IMR-90 (cell line): ENCODE measurements at regions not wholly inside any gene's neighbourhood (a gene's known extent, or its start where the extent isn't known, plus 50 kb on each side); places are given as distances from the start of the nearest gene placed in this dataset.

Experiments
- ATAC-seq: fragments of 200-7000 bp; cut with Tn5 transposase; 2 replicates; pipeline ENCODE4 v1.9.1; 2020; ENCODE audit warnings: low read depth, mild to moderate bottlenecking, moderate library complexity
- BruUV-seq: library from RNA; stranded (reverse); fragments of 400-500 nt; replicated peaks from 2 replicates; lab custom pipeline; 2021; lab: Mats Ljungman, UMichigan
- CTCF ChIA-PET: fragments of 300-600 bp; formaldehyde crosslinking; extraction: SDS; loops from one replicate; lab custom pipeline; 2021; ENCODE audit warnings: antibody characterized with exemption; lab: Yijun Ruan, JAX
- POLR2A ChIA-PET: fragments of 300-600 bp; sonication (Branson Sonifier 250); formaldehyde crosslinking; loops from one replicate; lab custom pipeline; 2022; ENCODE audit warnings: antibody characterized with exemption; ENCODE audit not compliant: unreplicated experiment; lab: Charles Lee
- DNase-seq: peaks from one replicate; pipeline ENCODE4 v3.0.0; 2013
- H2AFZ ChIP-seq: replicated peaks from 2 replicates; pipeline ENCODE3; 2013; ENCODE audit warnings: low read length, mild to moderate bottlenecking; ENCODE audit not compliant: poor library complexity
- H2AK5ac ChIP-seq: 2 replicates; pipeline ENCODE4 v1.6.1; 2013; ENCODE audit warnings: low read depth, low read length, inconsistent platforms
- H2AK9ac ChIP-seq: replicated peaks from 2 replicates; pipeline ENCODE3; 2013; ENCODE audit warnings: mild to moderate bottlenecking, low read depth, low read length, moderate library complexity; ENCODE audit not compliant: poor library complexity
- H2BK120ac ChIP-seq: 2 replicates; pipeline ENCODE4 v1.6.1; 2013; ENCODE audit warnings: low read depth, low read length, inconsistent platforms
- H2BK15ac ChIP-seq: 3 replicates; pipeline ENCODE4 v1.6.1; 2013; ENCODE audit warnings: low read depth, low read length, inconsistent platforms
- H2BK20ac ChIP-seq: 2 replicates; pipeline ENCODE4 v1.6.1; 2013; ENCODE audit warnings: low read depth, mild to moderate bottlenecking, inconsistent platforms, low read length, moderate library complexity
- H2BK5ac ChIP-seq: 2 replicates; pipeline ENCODE4 v1.6.1; 2013; ENCODE audit warnings: mild to moderate bottlenecking, low read depth, low read length, inconsistent platforms; ENCODE audit not compliant: poor library complexity, severe bottlenecking
- H3K14ac ChIP-seq: replicated peaks from 2 replicates; pipeline ENCODE4 v1.6.1; 2013; ENCODE audit warnings: low read depth, low read length, inconsistent platforms
- H3K18ac ChIP-seq: 2 replicates; pipeline ENCODE4 v1.6.1; 2013; ENCODE audit warnings: low read depth, low read length, control low read depth
- H3K23ac ChIP-seq: 2 replicates; pipeline ENCODE4 v1.6.1; 2013; ENCODE audit warnings: low read depth, low read length, inconsistent platforms
- H3K27ac ChIP-seq: 2 replicates; pipeline ENCODE4 v1.5.1; 2013; ENCODE audit warnings: mild to moderate bottlenecking, control low read depth, low read length; ENCODE audit not compliant: insufficient read depth
- H3K27me3 ChIP-seq: 2 replicates; pipeline ENCODE4 v1.6.1; 2013; ENCODE audit warnings: low read length; ENCODE audit not compliant: control insufficient read depth, insufficient read depth
- H3K36me3 ChIP-seq: 2 replicates; pipeline ENCODE4 v1.6.1; 2013; ENCODE audit warnings: low read length, mixed read lengths; ENCODE audit not compliant: control insufficient read depth, insufficient read depth
- H3K4ac ChIP-seq: 2 replicates; pipeline ENCODE4 v1.6.1; 2013; ENCODE audit warnings: low read depth, low read length, inconsistent platforms
- H3K4me1 ChIP-seq: 2 replicates; pipeline ENCODE4 v1.6.1; 2013; ENCODE audit warnings: low read length, mixed read lengths; ENCODE audit not compliant: control insufficient read depth, insufficient read depth
- H3K4me2 ChIP-seq: 2 replicates; pipeline ENCODE4 v1.6.1; 2013; ENCODE audit warnings: low read depth, mild to moderate bottlenecking, control low read depth, low read length, moderate library complexity
- H3K4me3 ChIP-seq: 2 replicates; pipeline ENCODE4 v1.5.1; 2013; ENCODE audit warnings: low read depth, mild to moderate bottlenecking, control low read depth, low read length, moderate library complexity; ENCODE audit not compliant: insufficient read depth
- H3K56ac ChIP-seq: 2 replicates; pipeline ENCODE4 v1.6.1; 2013; ENCODE audit warnings: low read length, inconsistent platforms; ENCODE audit not compliant: insufficient read depth; ENCODE audit errors: extremely low read depth
- H3K79me1 ChIP-seq, 2 experiments: 2 replicates each; pipeline ENCODE4 v1.6.1; 2013; ENCODE audit warnings: low read length in 2 of 2, inconsistent platforms in 1 of 2, low read depth in 1 of 2
- H3K9ac ChIP-seq: 2 replicates; pipeline ENCODE4 v1.6.1; 2013; ENCODE audit warnings: low read depth, low read length, control low read depth
- H3K9me1 ChIP-seq: 2 replicates; pipeline ENCODE4 v1.6.1; 2013; ENCODE audit warnings: low read length, inconsistent platforms; ENCODE audit not compliant: insufficient read depth
- H3K9me3 ChIP-seq: 2 replicates; pipeline ENCODE4 v1.6.1; 2013; ENCODE audit warnings: low read length; ENCODE audit not compliant: control insufficient read depth, insufficient read depth
- H4K20me1 ChIP-seq: 2 replicates; pipeline ENCODE4 v1.6.1; 2013; ENCODE audit warnings: low read length, inconsistent platforms; ENCODE audit not compliant: insufficient read depth
- H4K5ac ChIP-seq: 2 replicates; pipeline ENCODE4 v1.6.1; 2013; ENCODE audit warnings: mild to moderate bottlenecking, low read depth, low read length, control low read depth
- H4K8ac ChIP-seq, 2 experiments: 2 replicates each; pipeline ENCODE4 v1.6.1; 2013; ENCODE audit warnings: low read depth in 2 of 2, low read length in 2 of 2, control low read depth in 1 of 2, inconsistent platforms in 1 of 2
- H4K91ac ChIP-seq: 2 replicates; pipeline ENCODE4 v1.6.1; 2013; ENCODE audit warnings: low read depth, low read length, inconsistent platforms; ENCODE audit not compliant: insufficient read depth
- BHLHE40 ChIP-seq: fragments of 150-350 bp; IDR thresholded peaks from 2 replicates; pipeline ENCODE4 v1.6.1; 2016; ENCODE audit warnings: mild to moderate bottlenecking, low read depth, low read length
- CEBPB ChIP-seq: IDR thresholded peaks from 2 replicates; pipeline ENCODE4 v1.6.1; 2012; ENCODE audit warnings: low read depth, low read length, improper control_type of control experiment
- CHD1 ChIP-seq: IDR thresholded peaks from 2 replicates; pipeline ENCODE4 v1.6.1; 2012; ENCODE audit warnings: low read depth, low read length, improper control_type of control experiment
- FOS ChIP-seq: fragments of 150-350 bp; IDR thresholded peaks from 2 replicates; pipeline ENCODE4 v1.6.1; 2016; ENCODE audit warnings: low read depth, low read length
- NFE2L2 ChIP-seq: fragments of 150-350 bp; IDR thresholded peaks from 2 replicates; pipeline ENCODE4 v1.6.1; 2016; ENCODE audit warnings: low read depth, mild to moderate bottlenecking, low read length
- POLR2A ChIP-seq: IDR thresholded peaks from 2 replicates; pipeline ENCODE4 v1.6.1; 2012; ENCODE audit warnings: mild to moderate bottlenecking, low read depth, low read length
- RAD21 ChIP-seq: IDR thresholded peaks from 2 replicates; pipeline ENCODE4 v1.6.1; 2012; ENCODE audit warnings: low read length, improper control_type of control experiment
- RCOR1 ChIP-seq: IDR thresholded peaks from 2 replicates; pipeline ENCODE4 v1.6.1; 2012; ENCODE audit warnings: mild to moderate bottlenecking, low read length, improper control_type of control experiment; ENCODE audit not compliant: insufficient replicate concordance
- RFX5 ChIP-seq: IDR thresholded peaks from 2 replicates; pipeline ENCODE4 v1.8.0; 2012; ENCODE audit warnings: low read depth, mild to moderate bottlenecking, low read length, moderate library complexity
- SMC3 ChIP-seq: fragments of 150-350 bp; IDR thresholded peaks from 2 replicates; pipeline ENCODE4 v1.6.1; 2016; ENCODE audit warnings: low read depth, mild to moderate bottlenecking, antibody characterized with exemption, low read length, moderate library complexity
- USF2 ChIP-seq: fragments of 150-350 bp; IDR thresholded peaks from 2 replicates; pipeline ENCODE4 v1.6.1; 2017; ENCODE audit warnings: mild to moderate bottlenecking, antibody characterized with exemption, low read length, low read depth
- WGBS, 2 experiments: methylation state at CpG; one replicate each; pipeline versions ENCODE4 v1.1.5 to v1.1.7; 2013; ENCODE audit warnings: missing lambda C conversion rate in 2 of 2; ENCODE audit not compliant: insufficient read length in 1 of 2; ENCODE audit errors: extremely low coverage in 2 of 2; 5-methylcytosine and 5-hydroxymethylcytosine counted together
- dilution Hi-C: fragments of 300-500 bp; cut with HindIII; formaldehyde crosslinking; loops from one replicate; pipeline ENCODE4 v1.14.3; 2018; ENCODE audit warnings: low sequenced_read_pairs; ENCODE audit not compliant: unreplicated experiment
- in situ Hi-C: fragments of 300-500 bp; cut with MboI; formaldehyde crosslinking; loops from 3 replicates; pipeline ENCODE4 v1.14.3; 2019; ENCODE audit warnings: low sequenced_read_pairs, inconsistent platforms, mixed read lengths
- intact Hi-C: fragments of 100-400 bp; cut with micrococcal nuclease; formaldehyde crosslinking; loops from 2 replicates; pipeline ENCODE4 v1.10.0; 2022
- TF ChIP-seq, protein P1 (sequence below): conservative IDR thresholded peaks from 2 replicates; pipeline ENCODE4 v1.5.1; 2012; ENCODE audit warnings: mild to moderate bottlenecking, low read depth, low read length, improper control_type of control experiment

GRCh38 chr2:129439406-129440302, 539.8 kb upstream of the RAB6C start:
- DNase-seq (no peak), ATAC-seq (no peak)
- H3K9me1 ChIP-seq = no peaks in the 10 kb centered on the region
- no peak overlapping the region for H3K23ac ChIP-seq
- H4K5ac ChIP-seq = no peak overlapping the region
- in situ Hi-C loops (no loop called here), intact Hi-C loops (no loop called here), dilution Hi-C loops (no loop called here)
- no peak overlapping the region; the same call in 1 of the 2 replicates for H3K56ac ChIP-seq
- H3K14ac ChIP-seq = no peak overlapping the region
- TF ChIP-seq, protein P1, sequence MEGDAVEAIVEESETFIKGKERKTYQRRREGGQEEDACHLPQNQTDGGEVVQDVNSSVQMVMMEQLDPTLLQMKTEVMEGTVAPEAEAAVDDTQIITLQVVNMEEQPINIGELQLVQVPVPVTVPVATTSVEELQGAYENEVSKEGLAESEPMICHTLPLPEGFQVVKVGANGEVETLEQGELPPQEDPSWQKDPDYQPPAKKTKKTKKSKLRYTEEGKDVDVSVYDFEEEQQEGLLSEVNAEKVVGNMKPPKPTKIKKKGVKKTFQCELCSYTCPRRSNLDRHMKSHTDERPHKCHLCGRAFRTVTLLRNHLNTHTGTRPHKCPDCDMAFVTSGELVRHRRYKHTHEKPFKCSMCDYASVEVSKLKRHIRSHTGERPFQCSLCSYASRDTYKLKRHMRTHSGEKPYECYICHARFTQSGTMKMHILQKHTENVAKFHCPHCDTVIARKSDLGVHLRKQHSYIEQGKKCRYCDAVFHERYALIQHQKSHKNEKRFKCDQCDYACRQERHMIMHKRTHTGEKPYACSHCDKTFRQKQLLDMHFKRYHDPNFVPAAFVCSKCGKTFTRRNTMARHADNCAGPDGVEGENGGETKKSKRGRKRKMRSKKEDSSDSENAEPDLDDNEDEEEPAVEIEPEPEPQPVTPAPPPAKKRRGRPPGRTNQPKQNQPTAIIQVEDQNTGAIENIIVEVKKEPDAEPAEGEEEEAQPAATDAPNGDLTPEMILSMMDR = no peak
- TF ChIP-seq BHLHE40 (no peak), RCOR1 (no peak), CEBPB (no peak), SMC3 (no peak), CHD1 (no peak), NFE2L2 (no peak), USF2 (no peak), RFX5 (no peak), FOS (no peak), POLR2A (no peak), RAD21 (no peak)
- no peak overlapping the region for H2BK15ac ChIP-seq
- no peak overlapping the region for H2BK20ac ChIP-seq
- no peak overlapping the region for H2BK5ac ChIP-seq
- H3K36me3 ChIP-seq = no peaks in the 10 kb centered on the region
- H4K20me1 ChIP-seq = no peaks in the 10 kb centered on the region
- H3K4ac ChIP-seq = no peak overlapping the region
- H4K8ac ChIP-seq = no peak overlapping the region
- H2AK5ac ChIP-seq = no peak overlapping the region
- H3K9me3 ChIP-seq = peaks cover 33% of the 10 kb centered on the region
- no peak overlapping the region for H2AFZ ChIP-seq
- H3K27ac ChIP-seq = no peak overlapping the region
- no peak overlapping the region for H3K9ac ChIP-seq
- no peak overlapping the region for H2AK9ac ChIP-seq
- no peak overlapping the region for H3K4me3 ChIP-seq
- WGBS, 2 experiments = 32% methylated on average over 3 of the region's 13 CpGs; no CpG with 5 or more reads in 1 of the 2 experiments
- ChIA-PET CTCF (no interaction called here), POLR2A (no interaction called here)
- H2BK120ac ChIP-seq = no peak overlapping the region
- H3K18ac ChIP-seq = no peak overlapping the region
- no peak overlapping the region for H4K91ac ChIP-seq
- H3K79me1 ChIP-seq = no peaks in the 10 kb centered on the region
- no peak overlapping the region for H3K4me2 ChIP-seq
- no peaks in the 10 kb centered on the region for H3K27me3 ChIP-seq
- H3K4me1 ChIP-seq = no peaks in the 10 kb centered on the region
- no TSS peak for BruUV-seq
